Urinary bladder (tissue), 3 donors: ENCODE measurements at regions not wholly inside any gene's neighbourhood (a gene's known extent, or its start where the extent isn't known, plus 50 kb on each side); places are given as distances from the start of the nearest gene placed in this dataset.

ENCODE experiments used
- DNase-seq: peaks from one replicate; pipeline ENCODE4 v3.0.0-alpha.2; 2015; ENCODE audit errors: extremely low spot score
- H3K27ac ChIP-seq: one replicate; pipeline ENCODE4 v1.5.1; 2013; ENCODE audit warnings: low read depth, mild to moderate bottlenecking, moderate library complexity
- H3K36me3 ChIP-seq: one replicate; pipeline ENCODE4 v1.6.1; 2013; ENCODE audit warnings: mild to moderate bottlenecking, moderate library complexity; ENCODE audit not compliant: insufficient read depth
- H3K4me1 ChIP-seq: one replicate; pipeline ENCODE4 v1.6.1; 2013; ENCODE audit warnings: mild to moderate bottlenecking, moderate library complexity; ENCODE audit not compliant: insufficient read depth
- H3K4me3 ChIP-seq: one replicate; pipeline ENCODE4 v1.5.1; 2013; ENCODE audit warnings: low read depth, low read length
- WGBS: extraction: QIAGEN DNeasy Blood & Tissue Kit; methylation state at CpG from one replicate; pipeline ENCODE4 v1.1.7; 2013; 5-methylcytosine and 5-hydroxymethylcytosine counted together
- donor health status: healthy with polysubstance abuse.
- donor health status: healthy.

- Histone ChIP-seq H3K36me3 (no peaks in the 10 kb centered on the region), H3K4me3 (no peak overlapping the region), H3K27ac (no peak overlapping the region), H3K4me1 (no peaks in the 10 kb centered on the region)
- 92% methylated on average over 2 of the region's 2 CpGs for WGBS
- no peak for DNase-seq
Measured at GRCh38 chr6:74130641-74131040, 434.6 kb downstream of the CD109 start.

GRCh38 chr6:74128536-74128935 is 432.5 kb downstream of the CD109 start:
- no peaks in the 10 kb centered on the region for H3K4me1 ChIP-seq
- no peak overlapping the region for H3K4me3 ChIP-seq
- 47% methylated on average over 1 of the region's 1 CpG for WGBS
- DNase-seq: no peak
- no peaks in the 10 kb centered on the region for H3K36me3 ChIP-seq
- no peak overlapping the region for H3K27ac ChIP-seq

- no peaks in the 10 kb centered on the region for H3K36me3 ChIP-seq
- H3K27ac ChIP-seq: no peak overlapping the region
- 34% methylated on average over 1 of the region's 1 CpG for WGBS
- no peaks in the 10 kb centered on the region for H3K4me1 ChIP-seq
- DNase-seq: no peak
- no peak overlapping the region for H3K4me3 ChIP-seq
Measured at GRCh38 chr6:74117113-74117512, 421.1 kb downstream of the CD109 start.

- no peak overlapping the region for H3K27ac ChIP-seq
- no peak overlapping the region for H3K4me3 ChIP-seq
- 88% methylated on average over 3 of the region's 3 CpGs for WGBS
- no peaks in the 10 kb centered on the region for H3K4me1 ChIP-seq
- no peak for DNase-seq
- H3K36me3 ChIP-seq: no peaks in the 10 kb centered on the region
Measured at GRCh38 chr6:74115674-74116073, 419.7 kb downstream of the CD109 start.

- no peaks in the 10 kb centered on the region for H3K36me3 ChIP-seq
- no peak overlapping the region for H3K27ac ChIP-seq
- no peaks in the 10 kb centered on the region for H3K4me1 ChIP-seq
- DNase-seq: no peak
- WGBS: 82% methylated on average over 2 of the region's 2 CpGs
- no peak overlapping the region for H3K4me3 ChIP-seq
Measured at GRCh38 chr6:74114428-74114827, 418.4 kb downstream of the CD109 start.

GRCh38 chr6:74113901-74114300 is 417.9 kb downstream of the CD109 start:
- H3K36me3 ChIP-seq: no peaks in the 10 kb centered on the region
- no peaks in the 10 kb centered on the region for H3K4me1 ChIP-seq
- H3K27ac ChIP-seq: no peak overlapping the region
- no peak for DNase-seq
- 85% methylated on average over 2 of the region's 2 CpGs for WGBS
- H3K4me3 ChIP-seq: no peak overlapping the region

- no peaks in the 10 kb centered on the region for H3K36me3 ChIP-seq
Measured at GRCh38 chr6:74103417-74103816, 407.4 kb downstream of the CD109 start.

GRCh38 chr6:74100719-74101287 is 404.8 kb downstream of the CD109 start:
- no peak overlapping the region for H3K27ac ChIP-seq
- DNase-seq: no peak

More at GRCh38 chr6:74103417-74103816, 407.4 kb downstream of the CD109 start:
- H3K4me1 ChIP-seq: no peaks in the 10 kb centered on the region
- no peak overlapping the region for H3K27ac ChIP-seq
- DNase-seq: no peak
- H3K4me3 ChIP-seq: no peak overlapping the region

GRCh38 chr6:74096329-74096728 is 400.3 kb downstream of the CD109 start:
- H3K4me1 ChIP-seq: no peaks in the 10 kb centered on the region
- H3K27ac ChIP-seq: no peak overlapping the region
- DNase-seq: no peak

More at GRCh38 chr6:74100719-74101287, 404.8 kb downstream of the CD109 start:
- no peak overlapping the region for H3K4me3 ChIP-seq
- no peaks in the 10 kb centered on the region for H3K36me3 ChIP-seq
- no peaks in the 10 kb centered on the region for H3K4me1 ChIP-seq

GRCh38 chr6:74093361-74093760 is 397.4 kb downstream of the CD109 start:
- H3K36me3 ChIP-seq: no peaks in the 10 kb centered on the region
- no peak overlapping the region for H3K4me3 ChIP-seq
- WGBS: 71% methylated on average over 1 of the region's 1 CpG
- no peaks in the 10 kb centered on the region for H3K4me1 ChIP-seq
- DNase-seq: no peak
- no peak overlapping the region for H3K27ac ChIP-seq

More at GRCh38 chr6:74096329-74096728, 400.3 kb downstream of the CD109 start:
- Histone ChIP-seq H3K4me3 (no peak overlapping the region), H3K36me3 (no peaks in the 10 kb centered on the region)

- Histone ChIP-seq H3K4me1 (no peaks in the 10 kb centered on the region), H3K36me3 (no peaks in the 10 kb centered on the region), H3K4me3 (no peak overlapping the region), H3K27ac (no peak overlapping the region)
- no peak for DNase-seq
- WGBS: 58% methylated on average over 5 of the region's 5 CpGs
Measured at GRCh38 chr6:74091794-74092157, 395.8 kb downstream of the CD109 start.

- Histone ChIP-seq H3K36me3 (no peaks in the 10 kb centered on the region), H3K27ac (no peak overlapping the region), H3K4me3 (no peak overlapping the region), H3K4me1 (no peaks in the 10 kb centered on the region)
- 53% methylated on average over 8 of the region's 8 CpGs for WGBS
- DNase-seq: no peak
Measured at GRCh38 chr6:74091136-74091793, 395.3 kb downstream of the CD109 start.

GRCh38 chr6:74087899-74088298 is 391.9 kb downstream of the CD109 start:
- H3K27ac ChIP-seq: no peak overlapping the region
- 63% methylated on average over 2 of the region's 2 CpGs for WGBS
- no peak overlapping the region for H3K4me3 ChIP-seq
- DNase-seq: no peak
- no peaks in the 10 kb centered on the region for H3K36me3 ChIP-seq
- H3K4me1 ChIP-seq: no peaks in the 10 kb centered on the region

GRCh38 chr6:74075896-74076295 is 379.9 kb downstream of the CD109 start:
- Histone ChIP-seq H3K27ac (no peak overlapping the region), H3K36me3 (no peaks in the 10 kb centered on the region), H3K4me1 (no peaks in the 10 kb centered on the region), H3K4me3 (no peak overlapping the region)
- DNase-seq: no peak
- 74% methylated on average over 2 of the region's 2 CpGs for WGBS

- Histone ChIP-seq H3K4me3 (no peak overlapping the region), H3K27ac (no peak overlapping the region), H3K36me3 (no peaks in the 10 kb centered on the region), H3K4me1 (no peaks in the 10 kb centered on the region)
- no peak for DNase-seq
- 40% methylated on average over 3 of the region's 3 CpGs for WGBS
Measured at GRCh38 chr6:74075323-74075722, 379.3 kb downstream of the CD109 start.
